ENCODE measurements at regions not wholly inside any gene's neighbourhood (a gene's known extent, or its start where the extent isn't known, plus 50 kb on each side); places are given as distances from the start of the nearest gene placed in this dataset.

DNA sequence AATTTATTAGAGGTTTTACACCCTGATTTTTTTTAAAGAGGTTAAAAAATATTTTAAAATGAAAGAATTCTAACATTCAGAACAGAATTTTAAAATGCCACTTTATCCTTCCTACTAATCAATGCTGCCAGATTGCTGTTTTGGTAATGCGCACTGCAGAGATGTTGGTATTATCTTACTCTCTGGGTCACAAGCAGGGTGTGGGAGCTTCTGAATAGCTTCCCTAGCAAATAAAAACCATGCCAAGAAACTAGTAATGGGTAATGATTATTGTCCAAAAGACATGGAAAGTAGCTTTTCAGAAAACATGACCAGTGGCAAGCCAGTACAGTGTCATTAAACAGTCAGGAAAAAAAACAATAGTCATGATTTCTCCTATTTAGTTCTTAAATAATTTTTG, 205.4 kb downstream of the TPBG start:
- DNase-seq (no peak), ATAC-seq (ENCODE audit: low read depth in 2 of 2) (no peak)
- Mint-ChIP-seq H3K27me3 (peaks cover 4% of the 10 kb centered on the region), H3K27ac (no peak overlapping the region), H3K4me3 (no peak overlapping the region), H3K36me3 (no peaks in the 10 kb centered on the region), H3K9me3 (peaks cover 0 to 6% (median 0%) of the 10 kb centered on the region in 7 donors), H3K4me1 (no peaks in the 10 kb centered on the region)
- H3K4me1 ChIP-seq (ENCODE audit: control insufficient read depth, insufficient read depth, low read length, poor library complexity, severe bottlenecking), result no peaks in the 10 kb centered on the region
- no peaks in the 10 kb centered on the region for H3K27me3 ChIP-seq (ENCODE audit: control insufficient read depth, insufficient read depth, low read length)
- H3K36me3 ChIP-seq (ENCODE audit: control insufficient read depth, insufficient read depth, low read length), result no peaks in the 10 kb centered on the region
- H3K27ac ChIP-seq (ENCODE audit: insufficient read depth, low read length, poor library complexity, severe bottlenecking), result no peak overlapping the region
- H3K9me3 ChIP-seq (ENCODE audit: control insufficient read depth in 2 of 2, low read length in 2 of 2), result no peaks in the 10 kb centered on the region
- no peak overlapping the region for H3K4me3 ChIP-seq (ENCODE audit: low read depth, low read length)

DNA sequence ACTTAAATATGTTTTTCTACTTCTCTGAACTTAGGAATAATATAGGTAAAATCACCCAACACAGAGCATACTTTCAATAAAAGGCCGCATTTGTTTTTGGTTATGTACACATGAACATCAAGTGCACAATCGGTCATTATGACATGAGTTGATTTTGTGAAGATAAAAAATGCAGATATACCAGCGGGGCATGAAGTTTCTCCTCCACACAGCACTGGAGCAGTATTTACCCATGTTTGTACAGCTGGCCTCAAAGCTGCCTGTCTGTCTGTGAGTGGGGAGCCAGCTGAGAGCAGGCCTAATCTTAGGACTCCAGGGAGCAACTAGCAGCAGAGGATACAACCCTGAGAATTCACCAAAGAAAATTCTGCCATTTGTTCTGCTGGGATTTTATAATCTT, 206.5 kb downstream of the TPBG start:
- no peak overlapping the region for H3K4me3 Mint-ChIP-seq
- no peaks in the 10 kb centered on the region for H3K9me3 ChIP-seq (ENCODE audit: control insufficient read depth in 2 of 2, low read length in 2 of 2)
- no peaks in the 10 kb centered on the region for H3K36me3 Mint-ChIP-seq
- H3K36me3 ChIP-seq (ENCODE audit: control insufficient read depth, insufficient read depth, low read length), result no peaks in the 10 kb centered on the region
- no peaks in the 10 kb centered on the region for H3K27me3 ChIP-seq (ENCODE audit: control insufficient read depth, insufficient read depth, low read length)
- H3K4me1 ChIP-seq (ENCODE audit: control insufficient read depth, insufficient read depth, low read length, poor library complexity, severe bottlenecking), result no peaks in the 10 kb centered on the region
- H3K27ac ChIP-seq (ENCODE audit: insufficient read depth, low read length, poor library complexity, severe bottlenecking), result no peak overlapping the region
- ATAC-seq (ENCODE audit: low read depth in 2 of 2), result no peak
- no peak overlapping the region for H3K27ac Mint-ChIP-seq
- peaks cover 4% of the 10 kb centered on the region for H3K27me3 Mint-ChIP-seq
- no peaks in the 10 kb centered on the region for H3K4me1 Mint-ChIP-seq
- peaks cover 0 to 6% (median 0%) of the 10 kb centered on the region in 7 donors for H3K9me3 Mint-ChIP-seq
- H3K4me3 ChIP-seq (ENCODE audit: low read depth, low read length), result no peak overlapping the region
- no peak for DNase-seq

DNA sequence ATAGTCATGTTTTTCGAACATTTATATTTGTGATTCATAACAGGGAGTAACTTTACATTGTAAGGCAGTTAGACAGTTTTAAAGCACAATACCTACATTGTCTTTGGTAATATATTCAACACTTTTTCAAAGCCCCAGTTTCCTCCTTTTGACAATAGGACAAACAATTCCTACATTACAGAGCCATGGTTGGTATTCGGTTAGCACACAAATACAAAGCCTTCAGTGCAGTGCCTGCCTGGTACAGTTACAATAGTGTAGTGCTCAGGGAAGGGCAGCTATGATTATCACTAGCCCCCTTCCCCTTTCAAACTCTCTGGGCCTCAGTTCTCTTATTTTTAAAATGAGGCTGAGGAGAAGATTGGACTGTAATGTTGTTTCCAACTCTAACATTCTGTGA, 207.8 kb downstream of the TPBG start:
- no peak overlapping the region for H3K27ac Mint-ChIP-seq
- no peaks in the 10 kb centered on the region for H3K9me3 ChIP-seq (ENCODE audit: control insufficient read depth in 2 of 2, low read length in 2 of 2)
- no peak overlapping the region for H3K27ac ChIP-seq (ENCODE audit: insufficient read depth, low read length, poor library complexity, severe bottlenecking)
- no peak for DNase-seq
- H3K36me3 Mint-ChIP-seq, result no peaks in the 10 kb centered on the region
- no peak overlapping the region for H3K4me3 Mint-ChIP-seq
- peaks cover 0 to 9% (median 5%) of the 10 kb centered on the region in 7 donors for H3K9me3 Mint-ChIP-seq
- peaks cover 4% of the 10 kb centered on the region for H3K27me3 Mint-ChIP-seq
- no peaks in the 10 kb centered on the region for H3K4me1 ChIP-seq (ENCODE audit: control insufficient read depth, insufficient read depth, low read length, poor library complexity, severe bottlenecking)
- H3K36me3 ChIP-seq (ENCODE audit: control insufficient read depth, insufficient read depth, low read length), result no peaks in the 10 kb centered on the region
- no peak overlapping the region for H3K4me3 ChIP-seq (ENCODE audit: low read depth, low read length)
- no peak for ATAC-seq (ENCODE audit: low read depth in 2 of 2)
- H3K4me1 Mint-ChIP-seq, result no peaks in the 10 kb centered on the region
- no peaks in the 10 kb centered on the region for H3K27me3 ChIP-seq (ENCODE audit: control insufficient read depth, insufficient read depth, low read length)

DNA sequence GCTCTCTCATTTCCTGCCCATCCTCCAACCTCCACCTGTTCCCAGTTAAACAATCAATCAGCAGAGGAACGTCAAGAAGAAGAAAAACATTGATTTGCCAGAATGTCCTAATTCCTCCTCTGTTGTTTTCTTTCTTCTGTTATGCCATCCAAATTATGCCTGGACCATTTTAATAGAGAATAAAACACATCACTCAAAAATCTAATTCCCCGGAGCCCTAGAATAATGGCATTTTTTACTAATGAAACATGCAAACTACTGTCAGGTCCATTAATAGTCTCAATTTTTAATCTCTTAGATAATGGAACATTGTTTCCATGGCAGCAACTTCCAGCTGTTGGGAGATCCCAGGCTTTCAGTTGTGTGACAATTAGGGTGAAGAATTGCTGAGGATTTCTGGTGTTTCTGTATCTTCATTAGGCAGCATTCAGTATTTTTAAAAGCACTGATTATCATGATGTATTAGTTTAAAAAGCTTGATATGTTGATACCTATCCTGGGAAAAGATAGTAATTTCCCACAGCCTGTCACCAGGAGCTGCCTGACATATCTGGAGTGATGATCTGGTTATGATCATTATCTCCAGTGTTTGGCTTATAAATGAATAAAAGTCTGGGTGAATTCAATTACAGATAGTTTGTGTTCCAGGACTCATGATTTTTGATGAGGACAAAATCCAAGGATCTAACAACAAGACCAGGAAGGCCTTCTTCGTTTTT, 209.8 kb downstream of the TPBG start:
- Mint-ChIP-seq H3K9me3 (peaks cover 1 to 14% (median 5%) of the 10 kb centered on the region in 7 donors), H3K36me3 (no peaks in the 10 kb centered on the region)
- DNase-seq, result no peak

DNA sequence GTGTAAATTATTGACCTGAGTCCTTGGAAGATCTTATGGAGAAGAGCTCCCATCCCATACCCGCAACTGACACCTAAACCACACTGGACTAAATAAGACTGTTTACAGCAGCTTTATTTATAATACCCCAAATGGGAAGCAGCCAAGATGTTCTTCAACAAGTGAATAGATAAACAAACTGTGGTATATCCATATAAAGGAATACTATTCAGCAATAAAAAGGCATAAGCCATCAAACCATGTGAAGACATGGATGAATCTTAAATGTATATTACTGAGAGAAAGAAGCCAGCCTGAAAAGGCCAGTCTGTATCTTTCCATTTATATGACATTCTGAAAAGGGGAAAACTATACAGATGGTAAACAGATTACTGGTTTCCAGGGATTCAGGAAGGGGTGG, 212.7 kb downstream of the TPBG start:
- peaks cover 2 to 14% (median 4%) of the 10 kb centered on the region in 7 donors for H3K9me3 Mint-ChIP-seq
- no peak overlapping the region for H3K27ac ChIP-seq (ENCODE audit: insufficient read depth, low read length, poor library complexity, severe bottlenecking)
- H3K27ac Mint-ChIP-seq, result no peak overlapping the region
- no peaks in the 10 kb centered on the region for H3K27me3 ChIP-seq (ENCODE audit: control insufficient read depth, insufficient read depth, low read length)
- H3K4me1 Mint-ChIP-seq, result no peaks in the 10 kb centered on the region
- H3K36me3 ChIP-seq (ENCODE audit: control insufficient read depth, insufficient read depth, low read length), result no peaks in the 10 kb centered on the region
- ATAC-seq (ENCODE audit: low read depth in 2 of 2) (no peak), DNase-seq (no peak)
- no peak overlapping the region for H3K4me3 Mint-ChIP-seq
- H3K27me3 Mint-ChIP-seq, result no peaks in the 10 kb centered on the region
- no peak overlapping the region for H3K4me3 ChIP-seq (ENCODE audit: low read depth, low read length)
- H3K36me3 Mint-ChIP-seq, result no peaks in the 10 kb centered on the region
- H3K4me1 ChIP-seq (ENCODE audit: control insufficient read depth, insufficient read depth, low read length, poor library complexity, severe bottlenecking), result no peaks in the 10 kb centered on the region
- H3K9me3 ChIP-seq (ENCODE audit: control insufficient read depth in 2 of 2, low read length in 2 of 2), result no peaks in the 10 kb centered on the region

More for the DNA sequence above, 209.8 kb downstream of the TPBG start:
- no peaks in the 10 kb centered on the region for H3K4me1 Mint-ChIP-seq
- no peak overlapping the region for H3K4me3 ChIP-seq (ENCODE audit: low read depth, low read length)
- H3K4me1 ChIP-seq (ENCODE audit: control insufficient read depth, insufficient read depth, low read length, poor library complexity, severe bottlenecking), result no peaks in the 10 kb centered on the region
- no peaks in the 10 kb centered on the region for H3K27me3 Mint-ChIP-seq
- no peak overlapping the region for H3K27ac Mint-ChIP-seq
- no peaks in the 10 kb centered on the region for H3K36me3 ChIP-seq (ENCODE audit: control insufficient read depth, insufficient read depth, low read length)
- no peak for ATAC-seq (ENCODE audit: low read depth in 2 of 2)
- no peaks in the 10 kb centered on the region for H3K27me3 ChIP-seq (ENCODE audit: control insufficient read depth, insufficient read depth, low read length)
- H3K4me3 Mint-ChIP-seq, result no peak overlapping the region
- H3K9me3 ChIP-seq (ENCODE audit: control insufficient read depth in 2 of 2, low read length in 2 of 2), result no peaks in the 10 kb centered on the region
- H3K27ac ChIP-seq (ENCODE audit: insufficient read depth, low read length, poor library complexity, severe bottlenecking), result no peak overlapping the region

DNA sequence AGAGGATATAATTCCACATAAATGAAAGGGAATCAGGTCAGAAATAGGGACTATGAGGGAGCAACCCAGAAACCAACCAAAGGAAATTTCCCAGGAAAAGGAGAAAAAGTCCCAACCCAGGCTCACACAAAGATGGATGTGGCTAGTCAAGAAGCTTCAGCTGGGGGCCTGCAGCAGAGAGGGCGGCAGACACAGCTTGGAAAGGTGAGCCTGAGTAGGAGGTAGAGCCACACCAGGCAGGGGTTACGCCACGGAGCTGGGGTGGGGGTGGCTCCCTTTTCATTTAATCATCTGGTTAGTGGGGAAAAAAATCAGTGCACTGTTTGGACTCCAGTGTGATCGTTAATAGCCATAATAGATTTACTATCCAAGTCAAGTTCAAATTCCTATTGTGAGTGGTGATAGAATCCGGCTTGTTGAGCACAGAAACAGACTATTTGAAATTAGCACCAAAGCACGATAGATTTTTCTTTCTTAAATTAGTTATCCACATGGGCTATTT, 220.6 kb downstream of the TPBG start:
- peaks cover 0 to 6% (median 1%) of the 10 kb centered on the region in 7 donors for H3K9me3 Mint-ChIP-seq
- Histone ChIP-seq H3K27ac (ENCODE audit: insufficient read depth, low read length, poor library complexity, severe bottlenecking) (no peak overlapping the region), H3K36me3 (ENCODE audit: control insufficient read depth, insufficient read depth, low read length) (no peaks in the 10 kb centered on the region)

DNA sequence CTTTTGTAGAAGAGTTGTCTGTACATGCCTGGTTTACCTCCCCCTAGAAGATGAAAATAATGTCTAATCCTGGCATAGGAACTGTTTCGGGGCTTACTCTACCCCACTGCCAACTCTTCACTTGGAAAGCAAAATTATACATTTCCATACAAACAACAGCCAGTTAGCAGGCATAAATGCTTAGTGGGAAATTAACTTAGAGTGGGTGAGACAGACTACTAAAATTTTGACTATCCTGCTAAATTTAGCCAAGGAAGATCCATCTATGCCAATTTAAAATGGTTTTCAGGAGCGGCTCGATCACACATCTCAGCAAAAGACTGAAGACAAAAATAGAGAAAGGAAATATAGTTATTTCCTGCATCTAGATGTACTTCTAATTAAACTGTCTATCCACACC, 221.2 kb downstream of the TPBG start:
- ATAC-seq (ENCODE audit: low read depth in 2 of 2), result no peak
- no peaks in the 10 kb centered on the region for H3K4me1 Mint-ChIP-seq
- no peaks in the 10 kb centered on the region for H3K4me1 ChIP-seq (ENCODE audit: control insufficient read depth, insufficient read depth, low read length, poor library complexity, severe bottlenecking)

More for the DNA sequence above, 220.6 kb downstream of the TPBG start:
- no peaks in the 10 kb centered on the region for H3K27me3 Mint-ChIP-seq
- H3K4me3 Mint-ChIP-seq, result no peak overlapping the region
- H3K4me1 ChIP-seq (ENCODE audit: control insufficient read depth, insufficient read depth, low read length, poor library complexity, severe bottlenecking), result no peaks in the 10 kb centered on the region
- no peaks in the 10 kb centered on the region for H3K36me3 Mint-ChIP-seq
- DNase-seq (no peak), ATAC-seq (ENCODE audit: low read depth in 2 of 2) (no peak)
- H3K9me3 ChIP-seq (ENCODE audit: control insufficient read depth in 2 of 2, low read length in 2 of 2), result no peaks in the 10 kb centered on the region
- H3K27ac Mint-ChIP-seq, result no peak overlapping the region
- no peaks in the 10 kb centered on the region for H3K4me1 Mint-ChIP-seq
- H3K27me3 ChIP-seq (ENCODE audit: control insufficient read depth, insufficient read depth, low read length), result no peaks in the 10 kb centered on the region
- no peak overlapping the region for H3K4me3 ChIP-seq (ENCODE audit: low read depth, low read length)

DNA sequence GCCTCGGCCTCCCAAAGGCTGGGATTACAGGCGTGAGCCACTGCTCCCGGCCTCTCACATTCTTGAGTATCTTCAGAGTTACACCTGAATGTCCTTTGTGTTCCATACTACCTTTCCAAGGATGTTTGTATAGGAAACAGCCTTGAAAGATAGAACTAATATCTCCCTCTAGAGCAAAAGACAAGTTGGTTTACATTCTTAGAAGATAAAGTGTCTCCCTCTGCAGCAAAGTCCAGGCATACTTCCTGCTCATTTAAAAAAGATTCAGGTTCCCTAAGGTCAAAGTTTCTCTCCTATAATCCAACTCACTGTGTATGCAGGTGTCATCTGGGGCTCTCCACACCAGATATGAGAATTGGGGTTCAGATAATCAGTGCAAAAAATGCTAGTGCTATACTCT, 224.4 kb downstream of the TPBG start:
- H3K4me3 ChIP-seq (ENCODE audit: low read depth, low read length), result no peak overlapping the region
- no peak for DNase-seq
- Mint-ChIP-seq H3K36me3 (no peaks in the 10 kb centered on the region), H3K9me3 (peaks cover 0 to 5% (median 0%) of the 10 kb centered on the region in 7 donors), H3K4me1 (no peaks in the 10 kb centered on the region), H3K4me3 (no peak overlapping the region), H3K27ac (no peak overlapping the region), H3K27me3 (peaks cover 5% of the 10 kb centered on the region)
- H3K36me3 ChIP-seq (ENCODE audit: control insufficient read depth, insufficient read depth, low read length), result no peaks in the 10 kb centered on the region
- H3K27ac ChIP-seq (ENCODE audit: insufficient read depth, low read length, poor library complexity, severe bottlenecking), result no peak overlapping the region
- no peaks in the 10 kb centered on the region for H3K9me3 ChIP-seq (ENCODE audit: control insufficient read depth in 2 of 2, low read length in 2 of 2)
- ATAC-seq (ENCODE audit: low read depth in 2 of 2), result no peak
- H3K4me1 ChIP-seq (ENCODE audit: control insufficient read depth, insufficient read depth, low read length, poor library complexity, severe bottlenecking), result no peaks in the 10 kb centered on the region
- H3K27me3 ChIP-seq (ENCODE audit: control insufficient read depth, insufficient read depth, low read length), result no peaks in the 10 kb centered on the region

More for the DNA sequence above, 221.2 kb downstream of the TPBG start:
- no peak for DNase-seq
- H3K36me3 ChIP-seq (ENCODE audit: control insufficient read depth, insufficient read depth, low read length), result no peaks in the 10 kb centered on the region
- H3K36me3 Mint-ChIP-seq, result no peaks in the 10 kb centered on the region
- peaks cover 0 to 6% (median 1%) of the 10 kb centered on the region in 7 donors for H3K9me3 Mint-ChIP-seq
- no peak overlapping the region for H3K27ac Mint-ChIP-seq
- H3K27me3 ChIP-seq (ENCODE audit: control insufficient read depth, insufficient read depth, low read length), result no peaks in the 10 kb centered on the region
- no peaks in the 10 kb centered on the region for H3K27me3 Mint-ChIP-seq
- no peaks in the 10 kb centered on the region for H3K9me3 ChIP-seq (ENCODE audit: control insufficient read depth in 2 of 2, low read length in 2 of 2)
- no peak overlapping the region for H3K27ac ChIP-seq (ENCODE audit: insufficient read depth, low read length, poor library complexity, severe bottlenecking)
- no peak overlapping the region for H3K4me3 Mint-ChIP-seq
- H3K4me3 ChIP-seq (ENCODE audit: low read depth, low read length), result no peak overlapping the region
